Stomach (tissue), 4 donors: ENCODE measurements at regions not wholly inside any gene's neighbourhood (a gene's known extent, or its start where the extent isn't known, plus 50 kb on each side); places are given as distances from the start of the nearest gene placed in this dataset.

Experiments
- CTCF ChIP-seq, 7 experiments: fragments of 450-650 bp in 4 of 7; fragments of 200-600 bp in 3 of 7; sonication (generic) in 3 of 7; IDR thresholded peaks; one replicate each; pipeline ENCODE4 v1.5.1; 2016 to 2019; ENCODE audit warnings: antibody characterized with exemption in 7 of 7, control low read depth in 2 of 7, mild to moderate bottlenecking in 1 of 7
- POLR2A ChIP-seq, 4 donors: fragments of 450-650 bp; IDR thresholded peaks; one replicate each; pipeline ENCODE4 v1.6.1; 2016; ENCODE audit warnings: antibody characterized with exemption in 4 of 4, control low read depth in 2 of 4, mild to moderate bottlenecking in 1 of 4, moderate library complexity in 1 of 4
- POLR2AphosphoS5 ChIP-seq, 3 donors: sonication (generic); formaldehyde crosslinking; IDR thresholded peaks; one replicate each; pipeline ENCODE4 v1.6.1; 2016; ENCODE audit warnings: antibody characterized with exemption in 3 of 3

GRCh38 chr10:8533462-8533861 is 479.0 kb downstream of the GATA3 start:
- no peak for TF ChIP-seq POLR2A (IDR thresholded peaks at IDR 0.05)
- no peak for TF ChIP-seq CTCF (IDR thresholded peaks at IDR 0.05)
- TF ChIP-seq POLR2AphosphoS5 (IDR thresholded peaks at IDR 0.05) = no peak
